Right ventricle myocardium inferior (tissue), 1 donor: ENCODE measurements at regions not wholly inside any gene's neighbourhood (a gene's known extent, or its start where the extent isn't known, plus 50 kb on each side); places are given as distances from the start of the nearest gene placed in this dataset.

Experiments
- ATAC-seq: fragments of 200-7000 bp; cut with Tn5 transposase; one replicate; pipeline ENCODE4 v1.9.1; 2020; ENCODE audit warnings: mild to moderate bottlenecking, moderate library complexity
- DNase-seq: peaks from one replicate; pipeline ENCODE4 v3.0.0; 2021; ENCODE audit errors: missing footprints
- intact Hi-C: fragments of 100-400 bp; cut with DNase I; formaldehyde crosslinking; loops from one replicate; pipeline ENCODE4 v1.11.0; 2022
- donor health status: DM: no; HTN: yes; CAD: no; lungs with severe emphysema.

- ATAC-seq (no peak), DNase-seq (no peak)
- intact Hi-C loops = no loop called here
Measured at GRCh38 chr4:177562859-177563258, 120.6 kb upstream of the AGA start.

- intact Hi-C loops = no loop called here
- ATAC-seq = no peak
- DNase-seq = no peak
Measured at GRCh38 chr4:177566691-177567090, 124.5 kb upstream of the AGA start.

- intact Hi-C loops = no loop called here
- DNase-seq = no peak
- no peak for ATAC-seq
Measured at GRCh38 chr4:177568931-177569330, 126.7 kb upstream of the AGA start.

- ATAC-seq = no peak
- intact Hi-C loops = no loop called here
- no peak for DNase-seq
Measured at GRCh38 chr4:177569434-177569833, 127.2 kb upstream of the AGA start.

GRCh38 chr4:177573507-177573906 is 131.3 kb upstream of the AGA start:
- intact Hi-C loops = no loop called here
- DNase-seq (no peak), ATAC-seq (no peak)

- intact Hi-C loops = no loop called here
- DNase-seq (no peak), ATAC-seq (no peak)
Measured at GRCh38 chr4:177574446-177574845, 132.2 kb upstream of the AGA start.

GRCh38 chr4:177579649-177580048 is 137.4 kb upstream of the AGA start:
- ATAC-seq (no peak), DNase-seq (no peak)
- intact Hi-C loops = no loop called here

GRCh38 chr4:177582992-177583391 is 140.8 kb upstream of the AGA start:
- no peak for DNase-seq
- ATAC-seq = no peak
- intact Hi-C loops = no loop called here

- intact Hi-C loops = no loop called here
- no peak for DNase-seq
- ATAC-seq = no peak
Measured at GRCh38 chr4:177587989-177588388, 145.8 kb upstream of the AGA start.

GRCh38 chr4:177595386-177595785 is 153.1 kb upstream of the AGA start:
- intact Hi-C loops = no loop called here
- no peak for ATAC-seq
- no peak for DNase-seq

- ATAC-seq (no peak), DNase-seq (no peak)
- intact Hi-C loops = no loop called here
Measured at GRCh38 chr4:177596035-177596434, 153.8 kb upstream of the AGA start.

- ATAC-seq = no peak
- intact Hi-C loops = no loop called here
- no peak for DNase-seq
Measured at GRCh38 chr4:177596991-177597390, 154.8 kb upstream of the AGA start.

- ATAC-seq = no peak
- DNase-seq = no peak
- intact Hi-C loops = no loop called here
Measured at GRCh38 chr4:177605252-177605651, 163.0 kb upstream of the AGA start.

GRCh38 chr4:177607111-177607573 is 164.9 kb upstream of the AGA start:
- no peak for ATAC-seq
- intact Hi-C loops = no loop called here

GRCh38 chr4:177611974-177612664 is 169.9 kb upstream of the AGA start:
- intact Hi-C loops = no loop called here
- DNase-seq (no peak), ATAC-seq (no peak)

More at GRCh38 chr4:177607111-177607573, 164.9 kb upstream of the AGA start:
- no peak for DNase-seq

- no peak for ATAC-seq
Measured at GRCh38 chr4:177612684-177613083, 170.4 kb upstream of the AGA start.

GRCh38 chr4:177632481-177632880 is 190.2 kb upstream of the AGA start:
- ATAC-seq = no peak
- no peak for DNase-seq
- intact Hi-C loops = no loop called here

More at GRCh38 chr4:177612684-177613083, 170.4 kb upstream of the AGA start:
- DNase-seq = no peak
- intact Hi-C loops = no loop called here

GRCh38 chr4:177638871-177639270 is 196.6 kb upstream of the AGA start:
- DNase-seq = no peak
- ATAC-seq = no peak
- intact Hi-C loops = no loop called here

- intact Hi-C loops = no loop called here
- no peak for ATAC-seq
- no peak for DNase-seq
Measured at GRCh38 chr4:177640864-177641263, 198.6 kb upstream of the AGA start.

GRCh38 chr4:177660223-177660622 is 218.0 kb upstream of the AGA start:
- intact Hi-C loops = no loop called here
- DNase-seq = no peak

GRCh38 chr4:177667687-177668086 is 225.4 kb upstream of the AGA start:
- DNase-seq (no peak), ATAC-seq (no peak)
- intact Hi-C loops = no loop called here

More at GRCh38 chr4:177660223-177660622, 218.0 kb upstream of the AGA start:
- no peak for ATAC-seq
